Esophagus (tissue), 2 donors: ENCODE measurements at regions not wholly inside any gene's neighbourhood (a gene's known extent, or its start where the extent isn't known, plus 50 kb on each side); places are given as distances from the start of the nearest gene placed in this dataset.

Experiments used
- H3K27ac ChIP-seq, 2 donors: one replicate each; pipeline ENCODE4 v1.5.1; 2013; ENCODE audit warnings: low read depth in 2 of 2, mild to moderate bottlenecking in 2 of 2, inconsistent platforms in 1 of 2, low read length in 1 of 2, moderate library complexity in 1 of 2
- H3K27me3 ChIP-seq, 2 donors: one replicate each; pipeline ENCODE4 v1.6.1; 2013; ENCODE audit warnings: low read length in 2 of 2, control low read depth in 1 of 2, mild to moderate bottlenecking in 1 of 2; ENCODE audit not compliant: insufficient read depth in 2 of 2, control insufficient read depth in 1 of 2
- H3K36me3 ChIP-seq, 2 donors: one replicate each; pipeline ENCODE4 v1.6.1; 2013; ENCODE audit warnings: low read length in 1 of 2; ENCODE audit not compliant: control insufficient read depth in 2 of 2, insufficient read depth in 2 of 2
- H3K4me1 ChIP-seq, 2 donors: one replicate each; pipeline ENCODE4 v1.6.1; 2013; ENCODE audit warnings: low read length in 1 of 2; ENCODE audit not compliant: control insufficient read depth in 2 of 2, insufficient read depth in 2 of 2
- H3K4me3 ChIP-seq, 2 donors: one replicate each; pipeline ENCODE4 v1.5.1; 2013; ENCODE audit warnings: low read length in 2 of 2, mild to moderate bottlenecking in 2 of 2, low read depth in 1 of 2, moderate library complexity in 1 of 2
- H3K9me3 ChIP-seq, 2 donors: one replicate each; pipeline ENCODE4 v1.6.1; 2013; ENCODE audit warnings: mild to moderate bottlenecking in 2 of 2, low read depth in 1 of 2, low read length in 1 of 2, moderate library complexity in 1 of 2; ENCODE audit not compliant: control insufficient read depth in 2 of 2, insufficient read depth in 1 of 2
- WGBS, 2 donors: extraction: QIAGEN DNeasy Blood & Tissue Kit; methylation state at CpG; one replicate each; pipeline ENCODE4 v1.1.7; 2013; 5-methylcytosine and 5-hydroxymethylcytosine counted together
- donor health status: healthy with polysubstance abuse.
- donor health status: Bipolar disorder and iron deficiency.

GRCh38 chr12:34526946-34527345 is 504.6 kb downstream of the ALG10 start:
- Histone ChIP-seq H3K27ac (no peak overlapping the region), H3K9me3 (peaks cover 2 to 10% of the 10 kb centered on the region in 2 donors)

DNA sequence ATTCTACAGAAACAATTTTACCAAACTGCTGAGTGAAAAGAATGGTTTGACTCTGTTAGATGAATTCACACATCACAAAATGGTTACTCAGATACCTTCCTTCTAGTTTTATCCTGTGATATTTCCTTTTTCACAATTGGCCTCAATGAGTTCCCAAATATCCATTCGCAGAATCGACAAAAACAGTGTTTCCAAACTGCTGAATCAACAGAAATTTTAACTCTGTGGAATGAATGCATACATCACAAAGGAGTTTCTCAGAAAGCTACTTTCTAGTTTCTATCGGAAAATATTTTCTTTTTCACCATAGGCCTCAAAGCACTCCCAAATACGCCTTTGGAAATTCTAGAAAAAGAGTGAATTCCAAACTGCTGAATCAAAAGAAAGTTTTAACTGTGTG is 525.0 kb downstream of the ALG10 start:
- Histone ChIP-seq H3K4me1 (no peaks in the 10 kb centered on the region), H3K36me3 (no peaks in the 10 kb centered on the region), H3K27me3 (no peaks in the 10 kb centered on the region), H3K27ac (no peak overlapping the region), H3K9me3 (no peaks in the 10 kb centered on the region), H3K4me3 (no peak overlapping the region)
- WGBS, 2 donors = 81 to 84% methylated on average over 4 of the region's 4 CpGs

More at GRCh38 chr12:34526946-34527345, 504.6 kb downstream of the ALG10 start:
- H3K4me3 ChIP-seq = no peak overlapping the region
- H3K36me3 ChIP-seq = no peaks in the 10 kb centered on the region
- no peaks in the 10 kb centered on the region for H3K4me1 ChIP-seq
- 38 to 42% methylated on average over 4 of the region's 4 CpGs for WGBS, 2 donors
- H3K27me3 ChIP-seq = no peaks in the 10 kb centered on the region

GRCh38 chr12:34591966-34592365 is 569.7 kb downstream of the ALG10 start:
- no peak overlapping the region for H3K4me3 ChIP-seq

DNA sequence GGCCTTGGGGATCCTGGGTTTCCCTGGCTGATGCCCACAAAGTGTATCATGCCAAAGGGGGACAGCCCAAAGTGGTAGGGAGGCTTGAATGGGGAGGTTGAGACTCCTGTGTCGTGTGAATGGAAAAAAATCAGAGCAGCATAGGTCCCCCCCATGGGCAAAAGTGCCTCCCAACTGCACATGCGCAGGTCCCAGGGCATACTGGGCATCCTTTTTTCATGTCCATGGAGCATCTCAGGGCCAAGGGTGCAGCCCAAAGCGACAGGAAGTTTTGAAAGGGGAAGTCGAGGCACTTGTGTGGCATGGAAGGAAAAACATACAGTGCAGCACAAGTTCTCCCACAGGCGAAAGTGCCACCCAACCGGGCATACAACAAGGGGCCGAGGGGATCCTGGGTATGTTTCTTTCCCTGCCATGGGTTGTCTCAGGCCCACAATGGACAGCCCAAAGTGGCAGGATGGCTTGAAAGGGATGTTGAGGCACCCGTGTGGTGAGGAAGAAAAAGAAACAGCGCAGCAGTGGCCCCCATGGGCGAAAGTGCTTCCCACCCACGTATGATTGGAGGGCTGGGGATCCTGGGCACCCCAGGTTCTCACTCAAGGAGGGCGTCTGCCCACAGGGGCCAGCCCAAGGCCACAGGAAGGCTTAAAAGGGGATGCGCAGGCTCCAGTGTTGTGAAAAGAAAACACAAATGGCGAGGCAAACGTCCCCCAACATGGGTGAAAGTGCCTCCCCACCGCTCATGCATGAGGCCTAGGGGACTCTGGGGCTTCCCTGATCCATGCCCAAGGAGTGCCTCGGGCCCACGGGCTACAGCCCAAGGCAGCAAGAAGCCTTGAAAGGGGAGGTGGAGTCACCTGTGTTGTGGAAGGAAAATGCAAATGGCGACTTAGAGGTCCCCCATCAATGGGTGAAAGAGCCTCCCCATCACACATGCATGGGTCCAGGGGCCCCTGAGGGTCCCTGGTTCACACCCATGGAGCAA is 573.7 kb downstream of the ALG10 start:
- 70 to 76% methylated on average over 19 of the region's 19 CpGs for WGBS, 2 donors
- no peaks in the 10 kb centered on the region for H3K4me1 ChIP-seq
- H3K27me3 ChIP-seq = no peaks in the 10 kb centered on the region
- H3K36me3 ChIP-seq = no peaks in the 10 kb centered on the region
- peaks cover 45 to 46% of the 10 kb centered on the region in 2 donors for H3K9me3 ChIP-seq
- H3K4me3 ChIP-seq = no peak overlapping the region
- no peak overlapping the region for H3K27ac ChIP-seq

More at GRCh38 chr12:34591966-34592365, 569.7 kb downstream of the ALG10 start:
- Histone ChIP-seq H3K9me3 (peaks cover 14 to 15% of the 10 kb centered on the region in 2 donors), H3K27ac (no peak overlapping the region), H3K27me3 (no peaks in the 10 kb centered on the region), H3K4me1 (no peaks in the 10 kb centered on the region), H3K36me3 (no peaks in the 10 kb centered on the region)
- WGBS, 2 donors = 68 to 75% methylated on average over 4 of the region's 4 CpGs

- 64 to 68% methylated on average over 21 of the region's 21 CpGs for WGBS, 2 donors
- no peaks in the 10 kb centered on the region for H3K4me1 ChIP-seq
- peaks cover 55 to 58% of the 10 kb centered on the region in 2 donors for H3K9me3 ChIP-seq
These were observed 575.5 kb downstream of the ALG10 start for GRCh38 chr12:34597548-34598351.

DNA sequence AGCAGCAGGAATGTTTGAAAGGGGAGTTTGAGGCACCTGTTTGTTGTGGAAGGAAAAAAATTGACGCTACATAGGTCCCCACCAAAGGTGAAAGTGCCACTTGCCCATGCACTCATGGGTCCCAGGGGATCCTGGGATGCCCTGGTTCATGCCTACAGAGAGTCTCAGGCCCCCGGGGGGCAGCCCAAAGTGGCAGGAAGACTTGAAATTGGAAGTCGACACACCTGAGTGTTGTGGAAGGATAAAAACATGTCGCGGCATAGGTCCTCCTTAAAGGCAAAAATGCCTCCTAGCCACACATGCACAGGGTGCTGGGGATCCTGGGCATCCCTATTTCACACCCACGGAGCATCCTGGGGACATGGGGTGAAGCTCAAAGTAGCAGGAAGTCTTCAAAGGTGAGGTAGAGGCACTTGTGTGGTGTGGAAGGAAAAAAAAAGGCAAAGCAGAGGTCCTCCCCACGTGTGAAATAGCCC is 576.1 kb downstream of the ALG10 start:
- peaks cover 60 to 64% of the 10 kb centered on the region in 2 donors for H3K9me3 ChIP-seq

More at GRCh38 chr12:34597548-34598351, 575.5 kb downstream of the ALG10 start:
- H3K27ac ChIP-seq = no peak overlapping the region
- no peaks in the 10 kb centered on the region for H3K36me3 ChIP-seq
- no peaks in the 10 kb centered on the region for H3K27me3 ChIP-seq
- no peak overlapping the region for H3K4me3 ChIP-seq

GRCh38 chr12:34598851-34599529 is 576.7 kb downstream of the ALG10 start:
- Histone ChIP-seq H3K27ac (no peak overlapping the region), H3K27me3 (no peaks in the 10 kb centered on the region), H3K9me3 (peaks cover 66 to 70% of the 10 kb centered on the region in 2 donors), H3K4me1 (no peaks in the 10 kb centered on the region), H3K4me3 (no peak overlapping the region), H3K36me3 (no peaks in the 10 kb centered on the region)
- 59 to 68% methylated on average over 18 of the region's 18 CpGs for WGBS, 2 donors

More for the DNA sequence above, 576.1 kb downstream of the ALG10 start:
- Histone ChIP-seq H3K4me3 (no peak overlapping the region), H3K4me1 (no peaks in the 10 kb centered on the region), H3K27me3 (no peaks in the 10 kb centered on the region), H3K36me3 (no peaks in the 10 kb centered on the region), H3K27ac (no peak overlapping the region)
- WGBS, 2 donors = 58 to 64% methylated on average over 7 of the region's 7 CpGs

- H3K27me3 ChIP-seq = no peaks in the 10 kb centered on the region
These were observed 577.5 kb downstream of the ALG10 start for GRCh38 chr12:34599530-34600513.

More at GRCh38 chr12:34599530-34600513, 577.5 kb downstream of the ALG10 start:
- H3K9me3 ChIP-seq = peaks cover 73 to 77% of the 10 kb centered on the region in 2 donors
- H3K4me3 ChIP-seq = no peak overlapping the region
- H3K4me1 ChIP-seq = no peaks in the 10 kb centered on the region
- WGBS, 2 donors = 67% methylated on average over 32 of the region's 32 CpGs
- no peaks in the 10 kb centered on the region for H3K36me3 ChIP-seq
- H3K27ac ChIP-seq = no peak overlapping the region
